ENCODE measurements at regions not wholly inside any gene's neighbourhood (a gene's known extent, or its start where the extent isn't known, plus 50 kb on each side); places are given as distances from the start of the nearest gene placed in this dataset.

DNA sequence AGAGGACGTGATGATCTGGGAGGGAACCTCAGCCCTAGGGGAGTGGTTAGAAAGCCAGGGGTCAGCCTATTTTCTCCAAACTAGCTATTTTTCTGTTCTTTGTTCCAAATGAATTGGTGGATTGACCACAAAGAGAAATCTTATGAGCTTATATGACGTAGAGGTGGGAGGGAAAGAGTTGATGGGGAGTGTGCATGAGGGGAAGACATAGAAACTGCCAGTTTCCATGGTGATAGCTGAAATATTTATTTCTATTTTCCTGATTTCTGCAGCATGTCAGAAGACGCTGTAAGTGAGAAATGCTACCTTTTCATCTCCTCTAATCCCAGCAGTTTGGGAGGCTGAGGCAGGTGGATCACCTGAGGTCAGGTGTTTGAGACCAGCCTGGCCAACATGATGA is 51.4 kb upstream of the CISTR start:
- H3K27me3 Mint-ChIP-seq (ENCODE audit: insufficient read depth, unreplicated experiment) = no peaks in the 10 kb centered on the region
- CTCF ChIA-PET = interaction anchor here (1.0 kb wide), 1 partner anchor 11 kb away, joined by 3 read pairs; no protein-coding TSS in a partner anchor
- no peaks in the 10 kb centered on the region for H3K36me3 Mint-ChIP-seq (ENCODE audit: insufficient read depth, unreplicated experiment)
- POLR2A ChIA-PET = interaction anchor here (0.6 kb wide), 1 partner anchor 60 kb away, joined by 3 read pairs; no protein-coding TSS in a partner anchor
- no TSS peak for BruUV-seq (replicated peaks)
- H3K27ac Mint-ChIP-seq (ENCODE audit: low read depth, unreplicated experiment) = no peak overlapping the region
- no peaks in the 10 kb centered on the region for H3K9me3 Mint-ChIP-seq (ENCODE audit: unreplicated experiment)
- intact Hi-C loops (cut with micrococcal nuclease) = no loop called here
- no peak for DNase-seq (ENCODE audit: unreplicated experiment)
- no peak overlapping the region for H3K4me3 Mint-ChIP-seq (ENCODE audit: unreplicated experiment)
- TF ChIP-seq, protein P1, sequence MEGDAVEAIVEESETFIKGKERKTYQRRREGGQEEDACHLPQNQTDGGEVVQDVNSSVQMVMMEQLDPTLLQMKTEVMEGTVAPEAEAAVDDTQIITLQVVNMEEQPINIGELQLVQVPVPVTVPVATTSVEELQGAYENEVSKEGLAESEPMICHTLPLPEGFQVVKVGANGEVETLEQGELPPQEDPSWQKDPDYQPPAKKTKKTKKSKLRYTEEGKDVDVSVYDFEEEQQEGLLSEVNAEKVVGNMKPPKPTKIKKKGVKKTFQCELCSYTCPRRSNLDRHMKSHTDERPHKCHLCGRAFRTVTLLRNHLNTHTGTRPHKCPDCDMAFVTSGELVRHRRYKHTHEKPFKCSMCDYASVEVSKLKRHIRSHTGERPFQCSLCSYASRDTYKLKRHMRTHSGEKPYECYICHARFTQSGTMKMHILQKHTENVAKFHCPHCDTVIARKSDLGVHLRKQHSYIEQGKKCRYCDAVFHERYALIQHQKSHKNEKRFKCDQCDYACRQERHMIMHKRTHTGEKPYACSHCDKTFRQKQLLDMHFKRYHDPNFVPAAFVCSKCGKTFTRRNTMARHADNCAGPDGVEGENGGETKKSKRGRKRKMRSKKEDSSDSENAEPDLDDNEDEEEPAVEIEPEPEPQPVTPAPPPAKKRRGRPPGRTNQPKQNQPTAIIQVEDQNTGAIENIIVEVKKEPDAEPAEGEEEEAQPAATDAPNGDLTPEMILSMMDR (IDR thresholded peaks at IDR 0.05; ENCODE audit: unreplicated experiment) = no peak
- H3K4me1 Mint-ChIP-seq (ENCODE audit: insufficient read depth, unreplicated experiment) = peaks cover 37% of the 10 kb centered on the region

DNA sequence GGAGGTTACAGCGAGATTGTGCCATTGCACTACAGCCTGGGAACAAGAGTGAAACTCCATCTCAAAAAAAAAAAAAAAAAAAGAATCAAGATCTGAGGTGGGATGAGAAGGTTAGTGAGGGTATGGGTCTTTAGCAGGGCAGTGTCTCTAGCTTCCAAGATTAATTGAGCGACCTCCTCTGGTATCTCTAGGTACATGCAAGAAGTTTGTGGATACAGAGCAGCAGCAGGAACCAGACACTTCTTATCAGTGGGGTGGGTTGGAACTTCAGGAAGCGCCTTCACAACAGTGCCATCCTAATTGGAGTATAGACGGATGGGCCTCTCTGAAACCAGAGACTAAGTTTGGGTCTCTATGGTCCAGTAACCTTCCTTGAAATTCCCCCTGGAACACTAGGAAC is 51.9 kb upstream of the CISTR start:
- POLR2A ChIA-PET = interaction anchor here (0.6 to 0.8 kb wide), 2 partner anchors 18 to 60 kb away, joined by 3 read pairs; no protein-coding TSS in a partner anchor
- DNase-seq (ENCODE audit: unreplicated experiment) = no peak
- peaks cover 32% of the 10 kb centered on the region for H3K4me1 Mint-ChIP-seq (ENCODE audit: insufficient read depth, unreplicated experiment)

DNA sequence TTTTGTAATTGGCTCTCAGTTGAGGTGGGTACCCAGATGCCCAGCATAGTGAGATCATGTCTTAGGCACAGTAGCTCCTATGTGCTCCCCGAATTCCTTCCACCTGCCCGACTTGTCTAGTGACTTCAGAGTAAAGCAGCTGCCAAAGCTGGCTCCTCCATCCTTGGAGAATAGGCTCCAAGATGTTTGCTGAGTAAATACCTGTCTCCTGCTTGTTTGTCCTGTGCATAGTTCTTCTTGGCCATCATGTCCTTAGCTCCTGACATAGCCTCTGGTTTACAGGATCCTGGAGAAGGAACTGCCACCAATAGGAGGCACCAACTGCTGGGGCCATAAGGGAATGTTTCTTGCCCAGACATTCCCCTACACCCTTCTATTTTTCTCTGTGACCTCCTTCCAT is 52.6 kb upstream of the CISTR start:
- DNase-seq (ENCODE audit: unreplicated experiment) = no peak
- intact Hi-C loops (cut with micrococcal nuclease) = no loop called here
- no peaks in the 10 kb centered on the region for H3K36me3 Mint-ChIP-seq (ENCODE audit: insufficient read depth, unreplicated experiment)
- ChIA-PET CTCF (interaction anchor here (0.6 to 3.9 kb wide), 7 partner anchors 12 to 773 kb away, joined by 3 to 19 read pairs (median 4); no protein-coding TSS in a partner anchor), POLR2A (interaction anchor here (0.8 kb wide), 2 partner anchors 17 to 40 kb away, joined by 3 read pairs; no protein-coding TSS in a partner anchor)
- no peak overlapping the region for H3K4me3 Mint-ChIP-seq (ENCODE audit: unreplicated experiment)
- peak overlapping the region; percentile 68 for H3K27ac Mint-ChIP-seq (ENCODE audit: low read depth, unreplicated experiment)
- TF ChIP-seq, protein P1 (IDR thresholded peaks at IDR 0.05; ENCODE audit: unreplicated experiment) = no peak
- no peaks in the 10 kb centered on the region for H3K27me3 Mint-ChIP-seq (ENCODE audit: insufficient read depth, unreplicated experiment)
- H3K4me1 Mint-ChIP-seq (ENCODE audit: insufficient read depth, unreplicated experiment) = peaks cover 25% of the 10 kb centered on the region
- no TSS peak for BruUV-seq (replicated peaks)
- no peaks in the 10 kb centered on the region for H3K9me3 Mint-ChIP-seq (ENCODE audit: unreplicated experiment)

More for the DNA sequence above, 51.9 kb upstream of the CISTR start:
- TF ChIP-seq, protein P1 (IDR thresholded peaks at IDR 0.05; ENCODE audit: unreplicated experiment) = no peak
- no peaks in the 10 kb centered on the region for H3K9me3 Mint-ChIP-seq (ENCODE audit: unreplicated experiment)
- no peaks in the 10 kb centered on the region for H3K27me3 Mint-ChIP-seq (ENCODE audit: insufficient read depth, unreplicated experiment)
- BruUV-seq (replicated peaks) = no TSS peak
- CTCF ChIA-PET = interaction anchor here (1.0 to 1.2 kb wide), 3 partner anchors 12 to 60 kb away, joined by 3 to 5 read pairs (median 3); no protein-coding TSS in a partner anchor
- H3K4me3 Mint-ChIP-seq (ENCODE audit: unreplicated experiment) = no peak overlapping the region
- intact Hi-C loops (cut with micrococcal nuclease) = no loop called here
- no peaks in the 10 kb centered on the region for H3K36me3 Mint-ChIP-seq (ENCODE audit: insufficient read depth, unreplicated experiment)
- H3K27ac Mint-ChIP-seq (ENCODE audit: low read depth, unreplicated experiment) = no peak overlapping the region

DNA sequence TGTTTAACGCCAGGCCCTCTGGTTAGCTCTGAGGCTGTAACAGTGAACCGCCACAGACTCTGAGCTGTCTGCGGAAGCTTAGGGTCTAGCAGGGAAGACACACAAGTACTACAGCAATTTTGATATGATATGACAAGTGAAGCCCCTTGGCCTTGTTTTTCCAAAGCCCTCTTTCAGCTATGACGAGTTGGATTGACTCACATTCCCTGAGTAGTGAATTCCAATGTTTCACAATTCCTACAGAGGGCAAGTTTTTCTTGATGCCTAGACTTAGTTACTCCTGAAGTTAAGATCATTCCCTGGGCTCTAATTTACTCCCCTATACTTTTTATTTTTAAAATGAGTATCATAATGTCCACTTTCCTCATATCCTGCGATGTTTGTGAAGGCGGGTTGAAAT is 53.3 kb upstream of the CISTR start:
- Mint-ChIP-seq H3K4me3 (ENCODE audit: unreplicated experiment) (no peak overlapping the region), H3K27me3 (ENCODE audit: insufficient read depth, unreplicated experiment) (no peaks in the 10 kb centered on the region), H3K27ac (ENCODE audit: low read depth, unreplicated experiment) (peak overlapping the region; percentile 68), H3K36me3 (ENCODE audit: insufficient read depth, unreplicated experiment) (no peaks in the 10 kb centered on the region), H3K9me3 (ENCODE audit: unreplicated experiment) (no peaks in the 10 kb centered on the region), H3K4me1 (ENCODE audit: insufficient read depth, unreplicated experiment) (peaks cover 25% of the 10 kb centered on the region)
- intact Hi-C loops (cut with micrococcal nuclease) = no loop called here
- ChIA-PET POLR2A (interaction anchor here (0.7 kb wide), 1 partner anchor 23 kb away, joined by 3 read pairs; no protein-coding TSS in a partner anchor), CTCF (interaction anchor here (0.6 to 3.9 kb wide), 6 partner anchors 13 to 774 kb away, joined by 3 to 19 read pairs (median 4); no protein-coding TSS in a partner anchor)
- TF ChIP-seq, protein P1 (IDR thresholded peaks at IDR 0.05; ENCODE audit: unreplicated experiment) = no peak
- no TSS peak for BruUV-seq (replicated peaks)
- peak; percentile 55 for DNase-seq (ENCODE audit: unreplicated experiment)
